WTC11 (cell line): ENCODE measurements at regions not wholly inside any gene's neighbourhood (a gene's known extent, or its start where the extent isn't known, plus 50 kb on each side); places are given as distances from the start of the nearest gene placed in this dataset.

Experiments used
- ATAC-seq: fragments of 200-7000 bp; cut with Tn5 transposase; 2 replicates; pipeline ENCODE4 v1.10.0; 2021; ENCODE audit warnings: mild to moderate bottlenecking, moderate library complexity
- CTCF ChIA-PET: fragments of 300-600 bp; sonication (Branson Sonifier 250); formaldehyde crosslinking; loops from one replicate; lab custom pipeline; 2021; ENCODE audit warnings: antibody characterized with exemption; lab: Charles Lee
- POLR2A ChIA-PET: fragments of 350-600 bp; sonication (Branson Sonifier 250); formaldehyde crosslinking; loops from one replicate; lab custom pipeline; 2021; ENCODE audit warnings: antibody characterized with exemption; lab: Charles Lee
- DNase-seq: peaks from one replicate; pipeline ENCODE4 v3.0.0; 2021; ENCODE audit warnings: low spot score
- H3K27ac Mint-ChIP-seq: 2 replicates; pipeline ENCODE4 v1.8.0; 2021; ENCODE audit warnings: mixed read lengths
- H3K27me3 Mint-ChIP-seq: 2 replicates; pipeline ENCODE4 v1.8.0; 2021; ENCODE audit warnings: low read depth, mild to moderate bottlenecking, moderate library complexity, mixed read lengths
- H3K36me3 Mint-ChIP-seq: 2 replicates; pipeline ENCODE4 v1.8.0; 2021; ENCODE audit warnings: mixed read lengths
- H3K4me1 Mint-ChIP-seq: 2 replicates; pipeline ENCODE4 v1.8.0; 2022; ENCODE audit warnings: mixed read lengths
- H3K4me3 Mint-ChIP-seq: 2 replicates; pipeline ENCODE4 v1.8.0; 2021; ENCODE audit warnings: mild to moderate bottlenecking, moderate library complexity, mixed read lengths
- H3K9me3 Mint-ChIP-seq: 2 replicates; pipeline ENCODE4 v1.8.0; 2021; ENCODE audit warnings: mixed read lengths
- CREM ChIP-seq: sonication (generic); formaldehyde crosslinking; IDR thresholded peaks from 2 replicates; pipeline ENCODE4 v1.8.1; 2022; ENCODE audit warnings: mild to moderate bottlenecking, missing genetic modification reagents, moderate library complexity
- ETV6 ChIP-seq: sonication (generic); formaldehyde crosslinking; IDR thresholded peaks from 2 replicates; pipeline ENCODE4 v1.8.1; 2022; ENCODE audit warnings: mild to moderate bottlenecking, missing genetic modification reagents
- FOXK1 ChIP-seq: sonication (generic); formaldehyde crosslinking; IDR thresholded peaks from 2 replicates; pipeline ENCODE4 v1.8.0; 2022; ENCODE audit warnings: mild to moderate bottlenecking, moderate library complexity, missing genetic modification reagents
- FOXP4 ChIP-seq: sonication (generic); formaldehyde crosslinking; IDR thresholded peaks from 2 replicates; pipeline ENCODE4 v1.8.0; 2022; ENCODE audit warnings: mild to moderate bottlenecking, missing genetic modification reagents
- GTF2I ChIP-seq: fragments of 250-450 bp; sonication (Bioruptor Pico); conservative IDR thresholded peaks from 2 replicates; pipeline ENCODE4 v1.4.0; 2021; ENCODE audit warnings: mild to moderate bottlenecking
- HMGXB4 ChIP-seq: sonication (generic); formaldehyde crosslinking; IDR thresholded peaks from 2 replicates; pipeline ENCODE4 v1.8.1; 2023; ENCODE audit warnings: mild to moderate bottlenecking, moderate library complexity, missing genetic modification reagents
- KAT7 ChIP-seq: sonication (generic); formaldehyde crosslinking; IDR thresholded peaks from 2 replicates; pipeline ENCODE4 v1.8.1; 2023; ENCODE audit warnings: missing genetic modification reagents, mild to moderate bottlenecking, borderline replicate concordance
- MLX ChIP-seq: sonication (generic); formaldehyde crosslinking; IDR thresholded peaks from 2 replicates; pipeline ENCODE4 v1.8.1; 2023; ENCODE audit warnings: mild to moderate bottlenecking, missing genetic modification reagents, moderate library complexity
- NFE2L1 ChIP-seq: sonication (generic); formaldehyde crosslinking; IDR thresholded peaks from 2 replicates; pipeline ENCODE4 v1.8.1; 2023; ENCODE audit warnings: missing genetic modification reagents
- NR3C1 ChIP-seq: sonication (generic); formaldehyde crosslinking; conservative IDR thresholded peaks from 2 replicates; pipeline ENCODE4 v1.8.1; 2023; ENCODE audit warnings: low read depth, mild to moderate bottlenecking, missing genetic modification reagents
- PRRX2 ChIP-seq: fragments of 250-450 bp; sonication (Bioruptor Pico); IDR thresholded peaks from 2 replicates; pipeline ENCODE4 v1.8.0; 2021; ENCODE audit warnings: mild to moderate bottlenecking
- RORB ChIP-seq: fragments of 250-450 bp; sonication (Bioruptor Pico); IDR thresholded peaks from 2 replicates; pipeline ENCODE4 v1.9.0; 2021; ENCODE audit warnings: mild to moderate bottlenecking
- SMAD3 ChIP-seq: sonication (generic); formaldehyde crosslinking; IDR thresholded peaks from 2 replicates; pipeline ENCODE4 v1.8.0; 2022; ENCODE audit warnings: missing genetic modification reagents, mild to moderate bottlenecking, borderline replicate concordance
- SOX15 ChIP-seq: fragments of 250-450 bp; sonication (Bioruptor Pico); IDR thresholded peaks from 2 replicates; pipeline ENCODE4 v1.9.0; 2021; ENCODE audit warnings: mild to moderate bottlenecking
- TEAD4 ChIP-seq: sonication (generic); formaldehyde crosslinking; IDR thresholded peaks from 2 replicates; pipeline ENCODE4 v1.8.0; 2022; ENCODE audit warnings: mild to moderate bottlenecking, missing genetic modification reagents
- USF2 ChIP-seq: sonication (generic); formaldehyde crosslinking; IDR thresholded peaks from 2 replicates; pipeline ENCODE4 v1.8.1; 2023; ENCODE audit warnings: mild to moderate bottlenecking, missing genetic modification reagents, moderate library complexity
- ZNF219 ChIP-seq: sonication (generic); formaldehyde crosslinking; IDR thresholded peaks from 2 replicates; pipeline ENCODE4 v1.8.0; 2023; ENCODE audit warnings: missing genetic modification reagents, mild to moderate bottlenecking, borderline replicate concordance
- ZNF232 ChIP-seq: sonication (generic); formaldehyde crosslinking; IDR thresholded peaks from 2 replicates; pipeline ENCODE4 v1.8.0; 2022; ENCODE audit warnings: mild to moderate bottlenecking, missing genetic modification reagents
- ZNF425 ChIP-seq: fragments of 250-450 bp; sonication (Bioruptor Pico); conservative IDR thresholded peaks from 2 replicates; pipeline ENCODE4 v1.9.0; 2021; ENCODE audit warnings: mild to moderate bottlenecking
- ZNF532 ChIP-seq: fragments of 250-450 bp; sonication (Bioruptor Pico); IDR thresholded peaks from 2 replicates; pipeline ENCODE4 v1.9.0; 2021; ENCODE audit warnings: mild to moderate bottlenecking, borderline replicate concordance
- ZSCAN18 ChIP-seq: fragments of 250-450 bp; sonication (Bioruptor Pico); IDR thresholded peaks from 2 replicates; pipeline ENCODE4 v2.1.2; 2022; ENCODE audit warnings: mild to moderate bottlenecking, moderate library complexity

- ATAC-seq (no peak), DNase-seq (no peak)
- ChIA-PET POLR2A (no interaction called here), CTCF (no interaction called here)
- H3K27me3 Mint-ChIP-seq, result no peaks in the 10 kb centered on the region
- TF ChIP-seq RORB (no peak), ETV6 (CRISPR knock-in tag) (no peak), NFE2L1 (CRISPR knock-in tag) (no peak), TEAD4 (CRISPR knock-in tag) (no peak), FOXP4 (CRISPR knock-in tag) (no peak), MLX (CRISPR knock-in tag) (no peak), ZNF232 (CRISPR knock-in tag) (no peak), PRRX2 (CRISPR knock-in tag) (no peak), GTF2I (no peak), SOX15 (CRISPR knock-in tag) (no peak)
- H3K9me3 Mint-ChIP-seq, result no peaks in the 10 kb centered on the region
- H3K4me1 Mint-ChIP-seq, result peaks cover 9% of the 10 kb centered on the region
- H3K4me3 Mint-ChIP-seq, result no peak overlapping the region
- no peak overlapping the region for H3K27ac Mint-ChIP-seq
- H3K36me3 Mint-ChIP-seq, result no peaks in the 10 kb centered on the region
These were observed 1160.1 kb downstream of the GATA3 start for GRCh38 chr10:9214618-9215017.

- Mint-ChIP-seq H3K4me1 (peaks cover 13% of the 10 kb centered on the region), H3K27ac (no peak overlapping the region), H3K9me3 (no peaks in the 10 kb centered on the region), H3K4me3 (no peak overlapping the region)
- ChIA-PET CTCF (no interaction called here), POLR2A (no interaction called here)
- no peak for DNase-seq
- no peak for ATAC-seq
- TF ChIP-seq ZSCAN18 (no peak), KAT7 (CRISPR knock-in tag) (no peak), ZNF425 (CRISPR knock-in tag) (no peak), RORB (no peak), SOX15 (CRISPR knock-in tag) (no peak), FOXK1 (no peak), NR3C1 (no peak), CREM (CRISPR knock-in tag) (no peak), ZNF532 (no peak), ZNF219 (CRISPR knock-in tag) (no peak), SMAD3 (no peak), USF2 (CRISPR knock-in tag) (no peak), HMGXB4 (CRISPR knock-in tag) (no peak)
- TF ChIP-seq, all 79 proteins: peak for 0
- H3K27me3 Mint-ChIP-seq, result no peaks in the 10 kb centered on the region
- no peaks in the 10 kb centered on the region for H3K36me3 Mint-ChIP-seq
These were observed 1160.6 kb downstream of the GATA3 start for GRCh38 chr10:9215121-9215520.
